GM21737 (cell line): ENCODE measurements at regions not wholly inside any gene's neighbourhood (a gene's known extent, or its start where the extent isn't known, plus 50 kb on each side); places are given as distances from the start of the nearest gene placed in this dataset.

ENCODE experiments used
- ATAC-seq: cut with Tn5 transposase; IDR thresholded peaks from one replicate; pipeline ENCODE4 v1.9.1; 2021; ENCODE audit warnings: mild to moderate bottlenecking, moderate library complexity; ENCODE audit not compliant: unreplicated experiment

GRCh38 chr1:114342376-114342775 lies 168.6 kb downstream of the TRIM33 start:
- no peak for ATAC-seq

- no peak for ATAC-seq
Measured at GRCh38 chr1:114341856-114342255, 169.1 kb downstream of the TRIM33 start.

DNA sequence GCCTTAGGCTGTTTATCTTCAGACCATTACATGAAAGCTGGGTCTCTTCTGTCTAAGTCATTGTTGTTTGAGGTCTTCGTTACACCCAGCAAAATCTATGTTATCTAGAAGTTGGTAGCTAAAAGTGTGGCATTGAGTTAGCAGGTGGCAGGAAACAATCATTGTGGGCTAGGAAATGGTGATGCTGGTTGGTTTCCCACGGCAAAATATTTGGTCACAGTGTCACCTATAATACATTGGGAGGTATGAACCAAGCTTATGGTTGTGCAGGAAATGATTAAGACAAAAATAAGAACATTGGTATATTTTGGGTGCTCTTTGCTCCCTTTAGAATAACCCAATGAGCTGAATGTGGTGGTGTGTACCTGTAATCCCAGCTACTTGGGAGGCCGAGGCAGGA lies 169.7 kb downstream of the TRIM33 start:
- no peak for ATAC-seq

DNA sequence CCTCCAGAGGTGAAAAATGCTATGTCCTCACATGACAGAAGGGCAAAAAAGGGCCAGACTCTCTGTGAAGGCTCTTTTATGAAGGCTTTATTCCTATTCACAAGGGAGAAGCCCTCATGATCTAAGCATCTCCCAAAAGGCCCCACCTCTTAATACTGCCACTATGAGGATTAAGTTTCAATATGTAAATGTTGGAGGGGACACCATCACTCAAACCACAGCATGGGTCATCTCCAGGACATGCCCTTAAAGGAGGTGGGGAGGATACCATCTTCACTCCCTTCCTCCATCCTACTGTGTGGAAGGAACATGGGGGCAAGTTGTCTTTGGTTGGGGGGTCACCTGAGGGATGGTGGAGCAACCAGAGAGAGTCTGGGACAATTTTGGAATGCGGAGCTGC lies 170.1 kb downstream of the TRIM33 start:
- ATAC-seq, result no peak

DNA sequence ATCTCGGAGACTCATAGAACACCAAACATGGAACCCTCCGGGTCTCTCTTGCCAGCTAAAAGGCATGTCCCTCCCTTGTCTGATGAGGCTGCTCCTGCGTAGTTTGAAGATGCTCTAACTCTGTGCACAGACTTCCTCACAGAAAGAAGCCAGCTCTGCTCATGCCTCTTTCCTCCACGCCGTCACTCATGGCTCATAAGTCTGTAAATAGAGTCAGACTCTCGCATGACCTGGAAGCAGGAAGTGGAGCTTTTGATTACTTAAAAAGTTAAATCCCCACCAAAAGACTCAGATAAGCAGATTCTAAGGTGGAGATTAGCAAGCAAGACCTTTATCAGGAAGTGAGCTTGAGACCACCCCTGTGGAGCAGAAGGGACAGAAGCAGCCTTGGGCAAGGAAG lies 171.6 kb downstream of the TRIM33 start:
- no peak for ATAC-seq

GRCh38 chr1:114338191-114338890 lies 172.7 kb downstream of the TRIM33 start:
- ATAC-seq, result no peak

DNA sequence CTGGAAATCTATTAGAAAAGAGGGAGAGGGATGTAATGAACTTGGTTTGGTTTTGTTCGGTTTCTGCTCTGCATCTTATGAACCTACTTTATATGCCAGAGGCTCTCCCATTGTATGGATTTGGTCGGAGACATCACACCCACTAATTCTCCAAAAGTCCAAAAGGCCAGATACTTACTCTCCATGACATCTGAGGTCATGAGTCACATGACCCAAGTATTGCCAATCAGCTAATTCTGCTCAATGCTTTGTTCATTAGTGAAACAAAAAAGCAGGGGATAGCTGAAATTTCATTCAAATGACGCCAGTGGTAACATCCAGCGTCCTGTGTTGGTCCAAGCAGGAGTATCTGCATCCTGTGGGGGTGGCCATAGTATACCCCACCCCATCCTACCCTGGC lies 173.6 kb downstream of the TRIM33 start:
- ATAC-seq, result no peak

DNA sequence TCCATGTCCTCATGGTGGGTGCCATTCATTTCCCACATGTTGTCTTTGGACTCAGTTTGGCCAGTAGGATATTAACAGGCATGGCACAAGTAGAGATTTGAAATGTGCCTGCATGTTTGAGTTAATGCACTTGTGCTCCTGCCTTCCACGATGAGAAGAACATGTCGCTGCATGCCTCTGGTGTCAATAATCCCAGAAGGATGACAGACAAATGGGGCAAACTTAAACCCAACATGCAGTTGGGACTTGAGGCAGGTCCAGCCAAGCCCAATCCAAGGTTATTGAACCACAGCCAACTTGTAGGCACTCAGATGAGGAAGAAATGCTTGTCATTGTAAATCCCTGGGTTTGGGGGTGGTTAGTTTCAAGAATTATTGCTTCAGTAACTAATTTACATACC lies 174.6 kb downstream of the TRIM33 start:
- ATAC-seq, result no peak

- no peak for ATAC-seq
Measured at GRCh38 chr1:114335273-114335672, 175.7 kb downstream of the TRIM33 start.

DNA sequence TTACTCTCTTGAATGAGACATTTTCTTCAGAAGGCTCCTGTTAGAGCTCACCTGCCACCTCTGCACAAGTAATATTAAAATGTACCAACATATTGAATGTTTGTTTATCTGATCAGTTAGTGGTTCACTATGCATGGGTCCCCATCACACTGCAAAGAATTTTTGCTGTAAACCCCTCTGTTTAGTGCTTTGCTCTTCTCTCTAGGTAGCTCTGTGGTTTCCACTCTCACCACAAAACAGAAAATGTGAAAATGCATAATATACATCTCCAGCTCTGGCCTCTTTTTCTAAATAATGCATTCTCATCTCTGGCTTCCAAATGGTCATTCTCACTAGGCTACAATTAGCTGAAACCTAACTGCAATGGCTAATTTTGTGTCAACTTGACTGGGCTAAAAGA lies 176.7 kb downstream of the TRIM33 start:
- ATAC-seq, result no peak

DNA sequence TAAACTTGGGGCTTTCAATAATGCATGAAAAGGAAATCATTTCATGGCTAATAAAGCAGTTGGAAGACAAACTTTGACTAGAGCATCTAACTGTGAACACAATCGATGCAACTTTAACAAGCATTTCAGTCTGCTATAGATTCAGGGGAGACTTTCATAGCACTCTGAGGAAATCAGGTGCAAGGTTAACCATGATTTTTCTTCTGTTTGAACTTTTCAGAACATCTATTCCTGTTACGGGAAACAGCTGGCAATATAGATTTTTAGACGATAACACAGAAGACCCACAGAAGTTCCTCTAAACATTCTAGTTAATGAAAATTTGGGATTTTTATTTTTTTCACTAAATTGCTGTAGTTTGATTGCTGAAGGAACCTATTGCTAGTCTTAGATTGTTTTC lies 177.3 kb downstream of the TRIM33 start:
- no peak for ATAC-seq

DNA sequence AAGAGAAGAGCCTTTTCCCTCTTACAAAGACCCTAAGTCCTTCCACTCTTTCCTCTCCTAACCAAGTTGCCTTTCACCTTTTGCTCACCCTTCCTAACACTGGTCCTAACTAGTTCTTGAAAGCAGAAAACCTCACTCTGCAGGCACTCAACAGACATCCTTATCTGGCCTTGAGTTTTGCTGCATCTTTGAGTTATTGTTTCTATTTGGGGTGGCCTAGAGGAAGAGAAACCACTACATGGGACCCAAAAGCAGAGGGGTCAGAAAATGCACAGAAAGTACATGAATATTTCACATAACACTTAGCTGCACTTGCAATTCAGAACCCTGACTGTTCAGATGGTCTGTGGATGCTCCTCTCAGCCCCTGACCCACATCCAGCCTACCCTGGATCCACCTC lies 178.3 kb upstream of the SYT6 start:
- ATAC-seq, result no peak

DNA sequence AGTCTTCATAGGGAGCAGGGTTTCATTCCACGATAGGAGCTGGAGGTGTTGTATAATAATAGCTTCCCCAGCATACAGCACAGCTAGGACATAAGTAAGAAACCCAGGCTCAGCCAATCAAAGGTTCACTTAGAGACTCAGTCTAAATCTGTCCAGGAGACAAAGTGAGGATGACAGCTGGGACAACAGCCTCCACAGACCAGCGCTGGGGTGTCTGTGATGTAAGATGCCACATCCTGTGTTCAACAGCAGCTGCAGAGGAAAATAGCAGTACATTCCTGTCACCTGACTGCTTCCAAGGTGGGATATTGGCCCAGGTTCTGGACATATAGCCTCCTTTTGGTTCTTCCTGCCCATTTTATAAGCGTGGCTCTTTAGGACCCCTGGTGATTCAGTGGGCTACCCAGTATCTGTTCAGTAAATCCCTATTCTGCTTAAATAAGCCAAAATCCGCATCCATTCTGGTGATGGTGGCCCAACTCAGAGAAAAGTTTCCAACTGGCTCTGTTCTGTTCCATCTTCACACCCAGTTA lies 176.8 kb upstream of the SYT6 start:
- ATAC-seq, result no peak

GRCh38 chr1:114328361-114328904 lies 174.8 kb upstream of the SYT6 start:
- ATAC-seq, result no peak

GRCh38 chr1:114324662-114324965 lies 170.9 kb upstream of the SYT6 start:
- ATAC-seq, result no peak

- no peak for ATAC-seq
Measured at GRCh38 chr1:114323959-114324661, 170.4 kb upstream of the SYT6 start.

GRCh38 chr1:114322734-114323133 lies 169.1 kb upstream of the SYT6 start:
- no peak for ATAC-seq

- no peak for ATAC-seq
Measured at GRCh38 chr1:114322207-114322606, 168.5 kb upstream of the SYT6 start.

DNA sequence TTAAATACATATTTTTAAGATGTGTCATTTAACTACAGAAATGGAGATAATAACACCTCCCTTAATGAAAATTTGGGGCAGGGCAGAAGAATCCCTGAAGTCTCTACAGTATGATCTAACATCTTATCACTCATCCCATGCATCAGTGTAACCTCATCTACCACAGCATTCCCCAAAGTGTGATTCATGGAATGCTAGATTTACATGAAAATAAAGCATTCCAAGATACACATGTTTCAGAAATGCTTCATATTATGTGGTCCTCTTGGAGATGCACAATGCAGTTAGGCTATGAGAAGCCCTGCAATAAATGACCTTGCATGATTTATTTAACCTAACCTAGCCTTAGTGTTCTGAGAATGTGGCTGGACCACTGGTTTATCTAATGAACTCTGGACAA lies 166.9 kb upstream of the SYT6 start:
- ATAC-seq, result no peak

- ATAC-seq, result no peak
Measured at GRCh38 chr1:114319418-114319817, 165.7 kb upstream of the SYT6 start.

DNA sequence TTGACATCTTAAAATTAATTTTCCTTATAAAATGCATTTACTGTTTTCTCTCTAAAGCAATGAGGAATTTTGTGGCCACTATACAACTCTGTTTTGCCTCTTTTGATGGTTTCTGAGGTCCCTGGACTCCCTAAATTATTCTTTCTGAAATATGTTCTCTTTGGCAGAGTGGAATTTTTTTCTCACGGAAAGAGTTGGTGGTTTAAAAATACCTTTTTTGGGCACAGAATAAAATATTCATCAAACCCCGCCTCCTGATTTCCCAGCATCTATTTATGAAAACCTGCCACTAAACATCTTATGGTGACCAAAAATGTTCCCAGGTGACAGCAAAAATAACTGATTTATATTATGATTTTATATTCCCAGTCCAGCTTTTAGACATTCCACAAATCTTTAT lies 165.3 kb upstream of the SYT6 start:
- ATAC-seq, result no peak

- no peak for ATAC-seq
Measured at GRCh38 chr1:114316204-114316603, 162.5 kb upstream of the SYT6 start.
